ENCODE measurements at regions not wholly inside any gene's neighbourhood (a gene's known extent, or its start where the extent isn't known, plus 50 kb on each side); places are given as distances from the start of the nearest gene placed in this dataset.
"Not testable (repeated sequence)": the region's sequence is repeated elsewhere in the genome, so short reads cannot be mapped to it uniquely, and the experiment has no call there.

DNA sequence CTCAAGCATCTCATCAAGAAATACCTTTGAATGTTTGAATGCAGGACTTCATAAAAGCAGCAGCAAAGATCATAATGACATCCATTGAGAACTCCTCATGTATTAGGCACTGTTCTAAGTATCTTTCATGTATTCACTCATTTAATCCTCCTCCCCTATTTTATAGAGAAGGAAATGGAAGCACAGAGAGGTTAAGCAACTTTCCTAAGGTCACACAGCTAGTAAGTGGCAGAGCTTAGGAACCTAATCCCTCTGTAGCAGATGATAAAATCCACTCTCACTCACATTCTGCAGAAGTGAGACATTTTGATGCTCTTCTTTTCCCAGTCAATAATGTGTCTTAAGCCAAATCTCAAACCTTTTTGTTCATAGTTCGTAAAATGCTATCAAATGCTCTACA lies 350.8 kb upstream of the C16orf82 start:
- no peak for DNase-seq (ENCODE audit: low spot score)

DNA sequence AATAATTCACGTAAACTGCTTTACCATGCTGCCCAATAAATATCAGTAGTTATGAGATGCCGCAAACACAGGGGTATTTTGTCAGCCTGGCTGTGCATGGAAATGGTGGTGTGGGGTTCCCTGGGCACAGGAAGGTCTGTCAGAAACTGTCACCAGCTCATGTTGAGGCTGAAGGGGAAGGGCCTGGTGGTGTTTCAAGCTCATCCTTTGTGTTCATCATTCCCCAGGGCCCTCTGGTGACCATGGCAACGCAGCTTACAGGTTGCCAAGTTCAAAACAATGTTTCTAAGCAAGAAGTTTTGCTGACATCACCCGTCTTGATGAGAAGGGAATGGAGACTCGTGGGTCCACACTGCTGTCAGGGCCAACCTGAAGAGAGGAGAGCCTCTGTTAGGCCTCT lies 348.9 kb upstream of the C16orf82 start:
- no peak for DNase-seq (ENCODE audit: low spot score)

DNA sequence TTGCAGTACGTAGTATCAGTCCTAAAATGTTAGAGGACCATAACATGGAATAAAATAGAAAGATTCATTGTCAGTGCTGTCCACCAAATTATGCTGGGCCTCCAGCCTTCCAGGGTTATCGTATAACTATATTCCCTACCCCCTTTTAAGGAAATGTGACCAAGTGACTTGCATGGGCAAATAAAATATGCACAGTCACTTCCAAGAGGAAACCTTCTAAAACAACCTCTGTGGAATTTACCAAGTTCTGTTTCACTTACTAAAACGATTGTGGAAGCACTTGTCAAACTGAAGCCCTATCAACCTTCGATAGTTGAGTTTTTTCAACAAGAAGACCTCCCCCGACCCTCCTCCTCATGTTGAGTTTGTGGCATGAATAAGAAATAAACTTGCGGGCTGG lies 345.4 kb upstream of the C16orf82 start:
- no peak for DNase-seq (ENCODE audit: low spot score)

DNA sequence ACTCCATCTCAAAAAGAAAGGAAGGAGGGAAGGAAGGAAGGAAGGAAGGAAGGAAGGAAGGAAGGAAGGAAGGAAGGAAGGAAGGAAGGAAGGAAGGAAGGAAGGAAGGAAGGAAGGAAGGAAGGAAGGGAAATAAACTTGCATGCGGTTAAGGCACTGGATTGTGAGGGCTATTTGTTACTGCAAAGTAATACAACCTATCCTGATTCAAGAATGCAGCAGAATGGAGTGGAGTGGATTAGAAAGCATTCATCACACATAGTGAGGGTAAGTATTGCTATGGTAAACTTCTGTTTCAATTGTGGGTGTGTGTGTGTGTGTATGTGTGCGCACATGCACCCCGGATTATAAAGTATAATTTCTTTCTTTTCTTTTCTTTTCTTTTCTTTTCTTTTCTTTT lies 344.8 kb upstream of the C16orf82 start:
- DNase-seq (ENCODE audit: low spot score), result not testable (repeated sequence)

DNA sequence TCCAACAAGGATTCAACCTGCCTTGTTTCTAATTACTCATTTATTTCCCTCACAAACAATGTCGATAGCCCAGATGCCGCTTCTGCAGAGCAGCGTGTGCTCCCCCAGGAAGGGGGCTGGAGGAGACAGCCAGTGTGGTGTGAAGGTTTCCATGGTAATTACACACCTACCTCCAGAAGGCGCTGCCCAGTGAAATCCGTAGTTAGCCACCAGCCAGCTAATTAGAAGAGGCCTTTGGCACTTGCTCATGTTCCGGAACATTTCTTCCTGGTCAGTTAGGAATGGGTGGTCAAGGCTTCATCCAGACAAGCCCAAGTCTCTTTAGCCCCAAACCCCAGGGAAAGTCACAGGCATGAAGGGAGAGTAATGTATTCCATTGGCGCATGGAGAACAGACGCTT lies 342.5 kb upstream of the C16orf82 start:
- no peak for DNase-seq (ENCODE audit: low spot score)

DNA sequence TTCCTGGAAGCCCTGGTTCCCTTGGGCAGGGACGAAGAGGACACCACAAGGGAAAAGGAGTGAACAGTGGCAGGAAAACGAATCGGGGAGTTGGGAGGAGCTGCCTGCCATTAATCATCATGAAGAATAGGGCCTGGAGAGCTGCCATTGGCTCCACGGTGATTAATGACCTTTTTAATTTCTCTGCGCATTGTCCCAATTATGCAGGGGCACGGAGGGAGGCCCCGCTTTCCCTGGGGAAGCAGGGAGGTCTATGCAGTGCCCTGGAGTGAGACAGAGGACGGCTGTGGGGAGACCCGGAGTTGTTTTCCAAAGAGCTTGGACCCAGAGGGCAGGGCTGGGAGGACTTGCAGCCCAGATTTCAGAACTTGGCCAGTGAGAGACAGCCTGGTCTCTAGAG lies 338.9 kb upstream of the C16orf82 start:
- DNase-seq (ENCODE audit: low spot score), result no peak

DNA sequence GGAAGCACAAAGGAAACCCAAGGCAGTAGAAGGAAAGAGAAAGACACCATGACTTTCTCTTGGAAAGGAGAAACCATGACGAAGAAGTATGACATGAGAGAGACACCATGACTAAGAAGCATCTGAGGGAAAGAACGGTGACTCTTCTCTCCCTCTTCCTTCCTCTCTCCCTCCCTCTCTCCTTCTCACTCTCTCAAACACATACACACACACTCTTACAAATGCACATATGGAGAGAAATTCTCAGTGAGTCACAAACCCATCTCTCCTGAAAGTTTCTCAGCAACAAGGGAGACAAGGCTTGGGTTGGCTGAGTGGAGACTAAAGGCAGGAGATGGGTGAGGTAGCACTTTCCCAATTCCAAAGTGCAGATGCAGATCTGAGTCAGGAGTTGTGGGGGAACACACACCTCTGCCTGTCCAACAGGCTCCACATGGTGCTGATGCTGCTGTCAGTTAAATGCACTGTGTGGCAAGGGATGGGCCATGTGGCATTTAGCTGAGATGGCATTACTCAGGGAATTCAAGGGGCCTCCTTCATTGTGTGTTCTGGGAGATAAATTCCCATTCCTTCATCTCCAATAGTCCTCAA lies 336.7 kb upstream of the C16orf82 start:
- no peak for DNase-seq (ENCODE audit: low spot score)

DNA sequence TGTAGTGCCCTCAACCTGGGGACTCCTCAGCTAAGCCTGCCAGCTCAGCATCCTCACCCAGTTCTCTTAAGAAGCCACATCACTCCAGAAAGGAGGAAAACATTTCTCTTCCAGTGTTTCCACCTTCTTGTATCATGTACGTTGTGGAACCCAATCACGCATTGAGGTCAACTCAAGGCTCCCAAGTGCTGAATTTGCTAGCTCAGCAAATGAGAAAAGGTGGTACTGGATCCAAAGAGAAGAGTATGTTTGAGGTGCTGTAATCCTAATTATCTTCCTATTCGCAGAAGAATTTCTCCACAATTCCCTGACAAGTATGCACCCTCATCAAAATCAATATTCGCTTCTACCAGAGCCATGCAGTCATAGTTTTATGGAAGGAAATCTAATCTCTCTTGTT lies 335.0 kb upstream of the C16orf82 start:
- DNase-seq (ENCODE audit: low spot score), result no peak

DNA sequence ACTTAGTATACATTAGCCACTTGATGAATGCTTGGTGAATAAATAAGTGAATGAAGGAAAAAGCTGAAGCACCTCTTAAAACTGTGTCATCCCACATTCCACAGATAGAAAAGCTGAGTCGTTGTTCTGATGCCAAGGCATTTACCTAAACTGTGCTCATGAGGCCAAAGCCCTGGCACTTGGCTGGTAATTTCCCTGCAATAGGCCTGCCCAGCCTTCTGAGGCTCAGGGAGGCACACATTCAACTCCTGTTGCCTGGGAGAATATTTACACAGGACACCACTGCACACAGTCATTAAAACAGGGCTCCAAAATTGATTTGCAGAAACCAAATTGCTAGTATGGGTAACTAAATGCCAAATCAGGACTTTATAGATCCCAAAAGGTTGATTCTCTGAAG lies 333.0 kb upstream of the C16orf82 start:
- DNase-seq (ENCODE audit: low spot score), result no peak

DNA sequence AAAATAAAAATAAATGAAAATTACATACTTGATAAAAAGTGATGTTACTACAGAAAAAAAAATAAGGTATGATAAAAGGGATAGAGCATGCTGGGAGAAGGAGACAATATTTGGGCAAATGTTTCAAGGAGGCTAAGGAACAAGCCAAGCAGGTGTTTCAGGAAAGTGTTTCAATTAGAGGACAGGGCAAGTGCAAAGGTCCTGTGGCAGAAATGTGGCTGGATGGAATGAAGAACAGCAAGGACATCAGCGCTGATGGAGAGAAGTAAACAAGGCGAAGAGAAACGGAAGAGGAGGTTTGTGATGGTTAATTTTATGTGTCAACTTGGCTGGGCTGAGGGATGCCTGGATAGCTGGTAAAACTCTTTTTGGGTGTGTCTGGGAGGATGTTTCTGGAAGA lies 331.2 kb upstream of the C16orf82 start:
- DNase-seq (ENCODE audit: low spot score), result no peak

DNA sequence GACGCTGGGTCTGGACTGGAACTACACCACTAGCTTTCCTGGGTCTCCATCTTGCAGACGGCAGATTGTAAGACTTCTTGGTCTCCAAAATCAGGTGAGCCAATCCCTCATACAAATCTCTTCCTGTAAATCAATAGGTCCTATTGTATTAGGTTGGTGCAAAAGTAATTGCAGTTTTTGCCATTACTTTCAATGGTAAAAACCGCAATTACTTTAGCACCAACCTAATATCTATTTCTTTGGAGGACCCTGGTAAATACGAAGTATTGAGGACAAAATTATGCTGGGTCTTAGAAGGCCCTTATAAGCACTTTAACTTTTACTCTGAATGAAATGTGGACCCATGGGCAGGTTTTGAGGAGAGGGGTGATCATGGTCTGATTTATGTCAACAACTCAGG lies 330.6 kb upstream of the C16orf82 start:
- DNase-seq (ENCODE audit: low spot score), result no peak

DNA sequence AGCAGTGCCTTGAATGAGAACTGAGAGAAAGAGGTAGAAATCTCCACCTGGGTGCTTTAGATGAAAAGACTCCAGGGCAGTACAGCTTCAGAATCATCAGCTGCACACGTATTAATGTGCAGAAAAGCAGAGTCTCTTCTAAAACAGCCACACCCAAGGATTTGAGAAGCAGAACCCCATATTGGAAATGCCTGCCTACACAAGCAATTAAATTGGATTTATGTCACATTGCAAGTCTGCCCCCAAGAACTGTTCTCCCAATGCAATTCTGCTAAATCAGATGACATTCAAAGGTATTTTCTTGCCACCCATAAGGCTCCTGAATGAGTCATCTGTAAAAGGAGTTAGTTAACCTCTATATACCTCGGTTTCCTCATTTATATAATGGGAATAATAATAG lies 326.0 kb upstream of the C16orf82 start:
- no peak for DNase-seq (ENCODE audit: low spot score)

DNA sequence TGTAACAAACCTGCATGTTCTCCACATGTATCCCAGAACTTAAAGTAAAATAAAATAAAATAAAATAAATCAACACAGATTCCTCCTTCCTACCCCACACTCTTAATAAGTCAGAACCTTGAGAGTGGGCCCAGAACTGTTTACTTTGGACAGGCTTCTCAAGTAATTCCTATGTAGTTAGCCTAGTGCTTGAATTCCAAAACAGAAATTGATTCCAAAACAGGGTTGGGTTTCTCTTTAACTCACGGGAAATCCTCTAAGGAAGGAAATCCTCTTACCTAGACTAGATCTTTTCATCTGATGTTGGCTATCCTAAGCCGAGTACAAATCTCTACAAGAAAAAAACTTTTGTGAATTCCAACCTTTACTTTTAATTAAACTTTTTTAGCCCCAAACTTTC lies 324.7 kb upstream of the C16orf82 start:
- no peak for DNase-seq (ENCODE audit: low spot score)

DNA sequence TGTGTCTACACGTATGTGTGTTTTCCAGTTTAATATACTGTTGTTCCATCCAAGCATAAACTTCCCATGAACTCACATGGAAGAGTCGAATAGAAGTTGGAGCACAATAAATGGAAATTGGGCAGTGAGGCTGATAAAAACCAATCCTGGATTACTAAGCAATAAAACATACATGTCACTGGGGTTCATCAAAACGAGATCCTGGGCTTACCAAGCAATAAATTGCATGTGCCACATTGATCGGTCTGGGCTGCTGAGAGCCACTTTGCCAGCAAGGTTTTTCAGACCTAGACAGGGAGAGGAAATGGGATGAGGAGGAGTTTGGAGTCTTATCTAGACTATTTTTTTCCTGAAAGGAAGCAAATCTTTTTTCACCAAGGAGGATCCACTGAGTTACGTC lies 322.3 kb upstream of the C16orf82 start:
- DNase-seq (ENCODE audit: low spot score), result no peak

DNA sequence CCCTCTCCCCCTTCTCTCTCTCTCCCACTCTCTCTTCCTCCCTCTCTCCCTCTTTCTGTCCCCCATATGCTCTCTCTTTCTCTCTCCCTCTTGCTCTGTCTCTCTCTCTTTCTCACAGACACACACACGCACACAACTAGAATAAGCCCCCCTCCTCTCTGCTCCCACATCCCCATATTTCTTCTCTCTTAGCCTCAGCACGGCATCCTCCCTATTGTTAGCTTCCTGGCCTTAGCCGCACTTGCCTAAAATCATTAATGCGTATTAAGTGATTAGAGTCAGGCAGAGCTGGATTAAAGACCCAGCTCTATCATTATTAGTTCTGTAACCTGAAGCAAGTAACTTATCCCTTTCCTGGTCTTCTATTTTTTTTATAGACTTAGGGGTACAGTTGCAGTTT lies 319.0 kb upstream of the C16orf82 start:
- no peak for DNase-seq (ENCODE audit: low spot score)

DNA sequence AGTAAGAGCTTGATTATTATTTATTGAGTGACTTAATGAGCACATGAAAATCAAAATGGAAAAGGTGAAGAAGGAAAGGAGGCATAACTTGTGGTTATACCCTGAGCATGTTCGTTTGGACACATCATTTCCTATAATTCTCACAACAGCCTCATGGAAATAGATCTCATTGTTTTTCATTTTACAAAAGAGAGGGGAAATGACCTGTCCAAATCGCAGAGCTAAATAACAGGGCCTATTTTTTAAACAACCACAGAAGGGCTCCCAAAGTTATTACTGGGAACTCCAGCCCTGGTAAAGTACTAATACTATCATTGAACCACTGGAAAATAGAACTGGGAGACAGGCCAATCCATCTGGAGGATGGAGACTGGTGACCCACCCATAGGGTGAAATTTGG lies 317.7 kb upstream of the C16orf82 start:
- DNase-seq (ENCODE audit: low spot score), result no peak

DNA sequence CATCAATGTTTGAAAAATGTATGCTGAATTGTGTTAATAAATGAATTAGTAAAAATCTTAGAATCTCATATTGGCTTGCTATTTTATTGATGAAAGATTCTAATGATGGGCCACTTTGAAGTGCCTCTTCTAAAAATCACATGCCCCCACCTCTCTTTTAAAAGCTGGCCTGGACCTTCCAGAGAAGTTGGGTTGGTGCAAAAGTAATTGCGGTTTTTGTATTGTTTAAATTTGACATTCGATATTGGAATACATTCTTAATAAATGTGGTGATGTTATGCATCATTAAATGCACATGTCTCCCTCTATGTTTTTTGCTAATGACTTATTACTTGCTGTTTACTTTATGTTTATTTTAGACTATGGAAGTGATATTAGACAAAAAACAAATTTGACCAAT lies 314.6 kb upstream of the C16orf82 start:
- DNase-seq (ENCODE audit: low spot score), result no peak

DNA sequence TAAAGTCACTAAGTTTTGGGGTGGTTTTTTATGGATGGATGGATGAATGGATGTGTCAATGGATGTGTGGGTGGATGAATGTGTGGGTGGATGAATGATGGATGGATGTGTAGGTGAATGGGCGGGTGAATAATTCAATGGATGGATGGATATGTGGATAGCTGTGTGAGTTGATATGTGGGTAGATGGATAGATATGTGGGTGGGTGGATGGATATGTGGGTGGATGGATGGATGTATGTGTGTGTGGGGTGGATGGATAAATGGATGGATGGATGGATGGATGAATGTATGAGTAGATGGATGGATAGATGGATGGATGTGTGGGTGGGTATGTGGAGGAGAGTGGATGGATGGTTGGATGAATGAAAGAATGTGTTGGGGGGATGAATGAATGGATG lies 310.1 kb upstream of the C16orf82 start:
- no peak for DNase-seq (ENCODE audit: low spot score)

DNA sequence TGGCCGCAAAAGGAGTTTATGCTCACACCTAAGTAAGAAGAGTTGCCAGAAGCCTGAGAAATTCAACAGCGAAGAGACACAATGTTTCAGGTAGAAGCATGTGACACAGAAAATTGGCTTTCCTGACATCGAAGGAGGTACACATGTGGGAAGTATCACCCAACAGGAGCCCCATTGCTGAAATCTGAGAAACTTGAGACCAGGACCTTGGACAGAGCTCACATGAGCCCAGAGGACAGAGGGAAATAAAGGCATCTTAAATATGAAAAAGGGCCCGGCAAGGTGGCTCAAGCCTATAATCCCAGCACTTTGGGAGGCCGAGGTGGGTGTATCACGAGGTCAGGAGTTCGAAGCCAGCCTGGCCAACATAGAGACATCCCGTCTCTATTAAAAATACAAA lies 304.1 kb upstream of the C16orf82 start:
- DNase-seq (ENCODE audit: low spot score), result no peak

DNA sequence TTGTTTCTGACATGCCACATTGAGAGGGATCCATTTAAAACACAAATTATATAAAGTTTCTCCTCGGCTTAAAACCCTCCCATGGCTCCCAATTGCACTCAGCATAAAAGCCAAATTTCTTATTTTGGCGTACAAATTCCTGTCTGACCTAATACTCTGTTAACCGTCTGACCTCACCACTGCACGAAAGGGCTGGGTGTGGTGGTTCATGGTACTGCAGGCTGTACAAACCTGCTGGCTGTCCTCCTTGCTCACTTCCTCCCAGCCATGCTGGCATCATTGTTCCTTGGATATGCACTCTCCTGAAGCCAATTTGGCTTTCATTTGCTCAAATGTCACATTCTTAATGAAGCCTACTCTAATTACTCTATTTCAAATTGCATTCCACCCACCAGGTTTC lies 301.6 kb upstream of the C16orf82 start:
- DNase-seq (ENCODE audit: low spot score), result no peak

DNA sequence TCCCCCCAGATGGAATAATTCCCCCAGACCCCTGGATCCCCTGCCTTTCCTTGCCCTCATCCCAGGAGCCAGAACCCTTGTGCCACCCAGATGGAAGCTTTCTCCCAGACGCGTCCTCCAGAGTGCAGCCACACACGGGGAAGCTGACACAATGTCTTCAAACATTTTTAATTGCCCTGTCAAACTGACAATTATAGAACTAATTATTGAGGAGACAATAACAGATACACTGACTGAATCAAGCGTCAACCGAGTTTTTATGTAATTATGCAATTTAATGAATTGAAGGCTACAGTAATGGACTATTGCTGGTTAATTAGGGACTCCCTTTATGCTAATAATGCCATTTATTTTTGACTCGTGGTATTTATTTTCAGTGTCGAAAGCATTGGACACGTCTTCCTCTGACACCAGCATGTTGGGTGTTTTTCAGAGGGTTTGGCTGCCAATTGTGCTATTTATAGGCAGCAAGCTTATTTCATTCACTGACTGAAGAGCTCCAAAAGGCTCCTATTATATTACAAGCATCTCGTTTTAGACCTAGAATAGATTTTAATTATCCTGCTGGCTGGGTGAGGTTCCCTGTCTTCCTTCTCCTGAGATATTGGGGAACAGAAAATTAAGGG lies 298.2 kb upstream of the C16orf82 start:
- no peak for DNase-seq (ENCODE audit: low spot score)

DNA sequence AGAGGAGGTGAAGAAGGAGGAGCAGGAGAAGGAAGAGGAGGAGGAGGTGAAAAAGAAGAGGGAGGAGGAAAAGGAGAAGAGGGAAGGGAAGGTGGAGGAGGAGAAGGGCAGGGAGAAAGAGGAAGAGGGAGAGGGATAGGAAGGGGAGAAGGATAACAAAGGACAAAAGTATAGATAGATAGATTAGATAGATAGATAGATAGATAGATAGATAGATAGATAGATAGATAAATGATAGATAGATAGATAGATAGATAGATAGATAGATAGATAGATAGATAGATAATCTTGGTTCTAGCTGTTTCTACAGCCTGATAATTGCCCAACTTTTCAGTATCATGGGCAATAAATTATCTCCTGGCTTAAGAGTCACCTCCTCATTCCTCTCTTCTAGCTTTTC lies 296.2 kb upstream of the C16orf82 start:
- DNase-seq (ENCODE audit: low spot score), result no peak

DNA sequence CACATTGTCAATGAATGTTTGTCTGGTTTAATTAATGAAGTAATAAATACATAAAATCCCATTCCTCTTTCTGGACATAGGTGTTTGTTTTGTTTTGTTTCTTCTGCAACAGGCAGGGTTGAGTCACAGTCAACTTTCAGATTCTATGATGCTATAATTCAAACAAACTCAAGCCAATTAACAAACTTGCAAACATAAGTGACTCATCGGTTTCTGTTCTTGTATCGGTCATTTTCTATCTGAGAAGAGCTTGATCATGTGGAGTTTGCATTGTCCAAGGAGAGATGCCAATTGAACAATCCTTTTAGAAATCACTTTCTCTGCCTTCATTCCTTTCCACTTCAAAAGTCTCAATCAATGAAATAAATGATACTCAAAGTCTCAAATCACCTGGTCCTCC lies 294.2 kb upstream of the C16orf82 start:
- no peak for DNase-seq (ENCODE audit: low spot score)

DNA sequence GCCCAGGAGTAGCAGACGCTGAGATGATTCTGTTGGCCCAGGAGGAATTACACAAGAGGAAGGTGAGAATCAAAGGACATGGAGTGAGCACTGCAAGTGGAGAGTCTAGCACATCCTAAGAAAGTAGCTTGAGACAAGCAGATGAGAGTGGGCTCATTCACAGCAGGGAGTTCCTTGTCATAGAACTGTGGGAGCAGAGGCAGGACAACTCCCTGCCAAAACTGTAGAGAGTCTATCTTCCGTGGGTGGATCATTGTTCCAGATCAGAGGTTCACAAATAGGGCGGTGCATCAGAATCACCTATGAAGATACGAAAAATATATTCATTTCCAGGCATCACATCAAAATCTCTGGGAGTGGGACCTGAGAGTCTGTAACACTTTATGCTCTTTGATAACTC lies 288.9 kb upstream of the C16orf82 start:
- DNase-seq (ENCODE audit: low spot score), result no peak

Data from H4 (cell line).